GM19240 (cell line): ENCODE measurements at regions not wholly inside any gene's neighbourhood (a gene's known extent, or its start where the extent isn't known, plus 50 kb on each side); places are given as distances from the start of the nearest gene placed in this dataset.
"Not testable (repeated sequence)": the region's sequence is repeated elsewhere in the genome, so short reads cannot be mapped to it uniquely, and the experiment has no call there.

ENCODE experiments used
- DNase-seq: peaks from one replicate; pipeline ENCODE4 v3.0.0; 2011; ENCODE audit warnings: low spot score; ENCODE audit not compliant: insufficient read length

DNA sequence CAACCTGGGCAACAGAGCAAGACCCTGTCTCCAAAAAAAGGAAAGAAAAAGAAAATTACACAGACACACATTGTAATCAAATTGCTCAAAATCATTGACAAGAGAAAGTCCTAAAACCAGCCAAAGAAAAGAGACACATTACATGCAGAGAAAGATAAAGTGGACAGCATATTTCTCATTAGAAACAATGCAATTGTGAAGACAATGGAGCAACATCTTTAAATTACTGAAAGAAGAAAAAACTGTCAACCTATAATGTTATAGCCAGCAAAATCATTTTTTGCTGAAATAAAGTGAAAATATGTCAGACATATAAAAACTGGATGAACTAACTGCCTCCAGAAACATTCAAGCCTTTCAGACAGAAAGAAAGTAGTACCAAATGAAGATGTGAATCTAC, 120.6 kb downstream of the TMEM167A start:
- no peak for DNase-seq

DNA sequence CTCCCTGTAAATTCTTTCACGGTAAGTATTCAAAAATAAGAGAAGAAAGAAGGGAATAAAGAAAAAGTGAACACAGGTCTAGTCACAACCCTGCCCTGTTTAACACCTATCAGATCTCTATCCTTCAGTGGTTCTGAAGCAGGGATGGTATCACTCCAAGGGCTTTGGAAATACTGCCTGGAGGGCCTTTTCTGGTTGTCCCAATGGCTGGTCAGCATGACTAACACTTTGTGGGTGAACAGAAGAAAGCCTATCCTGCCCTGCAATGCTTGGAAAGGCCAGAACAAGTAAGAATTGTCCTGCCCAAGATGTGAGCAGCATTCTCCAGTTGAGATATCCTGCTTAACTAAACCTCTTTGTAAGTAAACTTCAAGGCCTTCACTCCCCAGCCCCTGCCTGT, 124.9 kb downstream of the TMEM167A start:
- no peak for DNase-seq

DNA sequence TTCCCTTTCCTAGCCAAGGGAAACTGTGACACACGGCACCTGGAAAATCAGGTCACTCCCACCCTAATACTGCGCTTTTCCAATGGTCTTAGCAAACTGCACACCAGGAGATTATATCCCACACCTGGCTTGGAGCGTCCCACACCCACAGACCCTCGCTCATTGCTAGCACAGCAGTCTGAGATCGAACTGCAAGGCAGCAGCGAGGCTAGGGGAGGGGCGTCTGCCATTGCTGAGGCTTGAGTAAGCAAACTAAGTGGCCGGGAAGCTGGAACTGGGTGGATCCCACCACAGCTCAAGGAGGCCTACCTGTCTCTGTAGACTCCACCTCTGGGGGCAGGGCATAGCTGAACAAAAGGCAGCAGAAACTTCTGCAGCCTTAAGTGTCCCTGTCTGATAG, 132.9 kb downstream of the TMEM167A start:
- not testable (repeated sequence) for DNase-seq

DNA sequence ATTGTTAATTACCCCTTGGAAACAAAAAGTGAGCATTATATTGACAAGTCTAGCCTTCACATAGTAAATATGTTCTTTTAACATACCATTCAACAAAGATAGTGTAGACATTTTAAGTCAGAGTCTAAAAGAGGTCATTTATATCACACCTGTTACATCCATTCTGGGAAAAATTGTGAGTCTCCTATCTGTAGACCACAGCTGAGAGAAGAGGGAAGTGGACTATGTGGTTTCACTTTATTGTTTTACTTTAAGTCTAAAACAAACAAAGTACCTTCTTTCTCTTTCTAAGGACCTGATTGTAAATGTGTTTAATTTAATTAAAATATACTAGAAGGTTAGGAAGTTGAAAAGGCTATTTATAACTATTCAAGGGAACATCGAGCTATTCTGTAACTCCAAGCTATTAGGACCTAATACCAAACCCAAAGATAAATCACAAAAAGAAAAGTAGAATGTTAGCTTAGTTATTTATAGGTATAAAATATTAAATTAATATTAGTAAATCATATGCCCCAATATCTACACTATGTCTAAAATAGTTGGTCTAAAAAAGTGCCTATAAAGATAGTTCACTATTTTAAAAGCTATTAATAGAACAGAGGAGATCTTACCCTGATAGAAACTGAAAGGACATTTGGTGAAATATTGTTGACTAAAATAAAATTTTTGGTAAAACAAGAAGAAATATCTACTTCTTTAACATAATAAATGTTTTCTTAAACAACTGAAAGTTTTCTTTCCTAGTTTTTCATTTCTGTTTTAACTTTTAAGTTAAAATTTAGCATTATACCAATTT, 134.9 kb downstream of the TMEM167A start:
- no peak for DNase-seq

DNA sequence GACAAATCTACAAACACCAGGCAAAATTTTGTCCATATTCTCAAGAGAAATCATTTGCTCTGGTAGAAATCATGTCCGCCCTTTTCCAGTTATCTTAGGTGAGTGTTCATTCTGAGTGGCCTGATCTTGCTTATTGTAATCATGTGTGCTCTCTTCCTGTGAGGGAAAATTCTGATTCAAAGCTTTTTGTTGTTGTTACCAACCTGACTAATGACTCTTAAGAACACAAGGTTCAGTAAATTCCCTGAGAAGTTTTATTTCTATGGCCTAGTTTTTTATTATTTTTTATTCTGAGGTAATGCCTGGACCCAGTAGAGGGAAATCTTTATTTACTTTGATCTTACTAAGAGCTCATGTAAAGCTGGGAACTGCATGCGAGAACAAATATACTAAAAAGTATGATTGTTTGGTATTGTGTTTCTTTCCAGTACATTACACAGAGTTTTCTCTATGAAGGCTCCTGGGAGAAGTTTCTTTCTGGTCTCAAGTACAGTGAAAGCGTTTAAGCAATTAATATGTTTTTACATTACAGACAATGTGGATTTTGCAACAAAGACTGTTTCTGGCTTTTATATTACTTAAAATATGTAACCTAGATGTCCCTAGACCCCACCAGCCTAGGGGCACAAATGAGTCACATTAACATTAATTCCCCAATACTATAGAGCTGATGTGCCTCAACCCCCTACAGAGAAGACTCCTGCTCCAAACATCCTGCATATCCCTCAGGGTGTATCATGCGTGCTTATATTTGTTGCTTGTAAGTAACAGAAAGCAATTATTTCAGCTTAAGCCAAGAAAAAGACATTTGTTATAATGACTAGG, 138.1 kb downstream of the TMEM167A start:
- DNase-seq: no peak

DNA sequence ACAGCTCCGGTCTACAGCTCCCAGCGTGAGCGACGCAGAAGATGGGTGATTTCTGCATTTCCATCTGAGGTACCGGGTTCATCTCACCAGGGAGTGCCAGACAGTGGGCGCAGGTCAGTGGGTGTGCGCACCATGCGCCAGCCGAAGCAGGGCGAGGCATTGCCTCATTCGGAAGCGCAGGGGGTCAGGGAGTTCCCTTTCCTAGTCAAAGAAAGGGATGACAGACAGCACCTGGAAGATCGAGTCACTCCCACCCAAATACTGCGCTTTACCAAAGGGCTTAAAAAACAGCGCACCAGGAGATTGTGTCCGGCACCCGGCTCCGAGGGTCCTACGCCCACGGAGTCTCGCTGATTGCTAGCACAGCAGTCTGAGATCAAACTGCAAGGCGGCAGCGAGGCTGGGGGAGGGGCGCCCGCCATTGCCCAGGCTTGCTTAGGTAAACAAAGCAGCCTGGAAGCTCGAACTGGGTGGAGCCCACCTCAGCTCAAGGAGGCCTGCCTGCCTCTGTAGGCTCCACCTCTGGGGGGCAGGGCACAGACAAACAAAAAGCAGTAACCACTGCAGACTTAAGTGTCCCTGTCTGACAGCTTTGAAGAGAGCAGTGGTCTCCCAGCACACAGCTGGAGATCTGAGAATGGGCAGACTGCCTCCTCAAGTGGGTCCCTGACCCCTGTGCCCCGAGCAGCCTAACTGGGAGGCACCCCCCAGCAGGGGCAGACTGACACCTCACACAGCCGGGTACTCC, 144.5 kb downstream of the TMEM167A start:
- not testable (repeated sequence) for DNase-seq

DNA sequence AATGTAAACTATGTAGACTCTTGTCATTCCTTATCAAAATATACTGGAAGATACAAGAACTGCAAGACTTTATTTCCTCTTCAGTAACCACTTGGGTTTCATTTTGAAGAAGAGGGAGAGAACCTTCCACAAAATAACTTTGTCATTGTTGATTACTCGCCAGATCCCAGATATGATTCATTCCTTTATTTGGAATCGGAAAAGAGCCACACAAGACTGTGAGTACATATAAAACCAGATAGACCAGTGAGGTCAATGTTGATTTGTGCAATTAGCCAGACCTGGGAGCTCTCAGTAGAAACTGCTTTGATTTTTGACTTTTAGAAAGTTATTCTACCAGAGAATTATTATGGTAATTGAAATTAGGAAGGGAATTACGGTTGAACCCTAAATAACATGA, 146.1 kb downstream of the TMEM167A start:
- no peak for DNase-seq

DNA sequence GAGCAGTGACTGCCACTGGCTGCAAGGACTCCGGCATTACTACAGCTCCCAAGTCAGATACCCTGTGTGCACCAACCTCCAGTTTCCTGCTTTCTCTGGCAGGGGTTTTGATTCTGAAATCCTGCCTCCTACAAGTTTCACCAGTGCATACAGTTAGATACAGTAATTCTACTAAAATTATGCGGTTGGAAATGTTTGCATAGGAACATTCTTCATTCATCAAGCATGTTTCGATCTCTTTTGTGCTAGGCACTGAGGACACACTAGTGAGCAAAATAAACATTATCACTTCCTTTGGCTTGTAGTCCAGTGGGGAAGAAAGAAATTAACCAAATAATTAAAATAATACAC, 152.2 kb downstream of the TMEM167A start:
- no peak for DNase-seq

DNA sequence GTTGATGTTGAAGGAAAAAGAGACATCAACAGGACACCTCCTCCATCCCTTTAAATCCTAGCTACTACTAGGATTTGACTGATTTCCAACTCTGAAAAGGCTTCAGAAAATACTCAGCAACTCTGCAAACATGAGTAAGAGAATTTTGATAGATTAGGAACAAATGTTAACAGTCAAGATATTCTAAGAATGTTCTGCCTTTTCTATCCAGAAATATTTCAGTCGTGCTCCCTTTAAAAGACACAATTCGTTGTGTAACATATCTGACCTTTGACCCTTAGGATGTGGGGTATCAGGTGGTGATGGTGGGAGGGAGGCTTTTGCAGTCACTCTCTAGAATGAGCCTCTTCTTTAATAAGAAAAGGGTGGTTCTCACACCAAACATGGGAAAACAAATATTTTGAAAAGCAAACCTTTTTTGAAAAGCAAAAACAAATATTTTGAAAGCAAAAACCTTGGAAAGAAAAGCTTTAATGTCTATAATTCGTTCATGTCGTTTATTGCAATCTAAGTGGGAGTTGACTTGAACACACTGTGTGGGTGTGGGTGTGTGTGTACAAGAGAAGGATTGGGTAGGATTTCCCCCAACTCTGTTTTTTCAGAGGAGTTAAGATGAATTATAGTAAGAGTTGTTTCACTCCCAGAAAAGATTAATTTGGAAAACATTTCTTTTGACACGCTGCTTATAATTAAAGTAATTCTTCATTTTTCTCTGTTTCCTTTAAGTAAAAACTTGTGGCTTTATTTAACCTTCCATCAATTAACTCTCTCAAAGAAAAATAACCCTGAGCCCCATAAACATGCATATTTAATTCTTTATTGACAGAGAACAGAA, 152.8 kb downstream of the TMEM167A start:
- DNase-seq: no peak

DNA sequence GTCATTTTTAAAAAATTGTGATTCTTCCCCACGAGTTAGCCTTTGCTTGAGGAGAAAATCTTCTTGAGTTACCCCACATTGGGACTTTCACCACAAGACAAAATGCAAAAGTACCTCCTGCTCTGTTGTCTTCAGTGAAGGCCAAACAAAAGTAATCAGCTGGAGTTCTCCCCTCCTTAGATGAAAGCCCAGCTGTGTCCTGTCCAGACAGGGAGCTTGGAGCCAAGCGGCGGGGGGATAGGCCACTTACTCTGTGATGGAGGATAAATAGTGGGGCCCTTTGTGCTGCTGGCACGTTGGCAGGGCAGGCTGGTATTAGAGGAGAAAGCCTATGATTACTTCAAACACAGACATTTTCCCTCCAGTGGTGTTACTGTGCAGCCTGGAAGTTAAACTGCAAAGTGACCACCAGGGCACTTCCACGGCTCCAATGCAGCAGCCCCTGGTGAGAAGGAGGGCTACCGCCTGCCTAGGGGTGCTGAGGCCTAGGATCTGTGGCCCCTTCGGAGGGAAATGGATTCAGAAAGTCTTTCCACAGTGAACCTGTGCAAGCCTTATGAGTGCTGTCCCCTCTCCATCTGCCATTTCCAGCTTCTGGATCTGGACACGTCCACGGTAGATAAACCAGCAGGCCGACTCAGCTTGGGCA, 155.0 kb downstream of the TMEM167A start:
- no peak for DNase-seq

DNA sequence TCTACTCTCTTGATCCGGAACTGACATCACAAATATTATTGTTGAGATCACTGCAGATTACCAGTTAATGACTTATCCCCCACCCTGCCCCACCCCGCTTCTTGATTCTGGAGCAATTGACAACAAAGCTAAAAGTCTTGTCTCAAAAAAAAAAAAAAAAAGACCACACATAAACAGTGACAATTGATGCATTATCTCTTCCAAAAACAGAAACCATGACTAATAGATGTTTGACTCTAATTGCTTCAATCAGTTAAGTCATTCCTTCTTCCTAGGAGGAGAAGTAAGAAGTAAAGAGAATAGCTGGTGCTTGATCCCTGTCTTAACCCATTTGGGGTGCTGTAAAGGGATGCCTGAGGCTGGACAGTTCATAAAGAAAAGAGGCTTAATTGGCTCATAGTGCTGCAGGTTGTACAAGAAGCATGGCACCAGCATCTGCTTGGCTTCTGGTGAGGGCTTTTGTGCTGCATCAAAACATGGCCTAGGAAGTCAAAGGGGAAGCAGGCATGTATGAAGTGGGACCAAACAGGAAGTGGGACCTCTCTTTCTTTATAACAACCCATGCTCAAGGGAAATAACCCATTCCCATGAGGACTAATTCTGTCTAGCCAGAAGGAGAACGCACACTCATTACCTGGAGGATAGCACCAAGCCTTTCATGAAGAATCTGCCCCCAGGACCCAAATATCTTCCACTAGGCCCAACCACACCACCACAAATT, 158.7 kb downstream of the TMEM167A start:
- no peak for DNase-seq

DNA sequence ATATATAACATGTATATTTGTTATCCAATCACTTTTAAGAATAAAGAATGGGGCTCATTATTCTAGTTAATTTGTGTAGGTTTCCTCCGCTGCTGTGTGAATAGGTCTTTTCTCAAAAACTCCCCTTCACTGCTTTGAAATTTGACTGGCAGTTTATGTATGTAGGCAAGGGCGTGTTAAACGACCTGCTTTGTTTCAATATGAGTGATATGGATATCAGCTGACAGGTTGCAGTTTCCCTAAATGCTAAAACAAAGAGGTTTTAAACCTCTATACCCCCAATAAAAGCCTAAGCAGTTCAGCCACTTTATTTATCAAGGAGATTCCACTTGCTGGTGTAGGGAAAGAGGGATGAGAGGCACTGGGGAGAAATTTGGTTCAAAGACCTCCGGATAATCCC, 159.6 kb downstream of the TMEM167A start:
- DNase-seq: peak; percentile 9

DNA sequence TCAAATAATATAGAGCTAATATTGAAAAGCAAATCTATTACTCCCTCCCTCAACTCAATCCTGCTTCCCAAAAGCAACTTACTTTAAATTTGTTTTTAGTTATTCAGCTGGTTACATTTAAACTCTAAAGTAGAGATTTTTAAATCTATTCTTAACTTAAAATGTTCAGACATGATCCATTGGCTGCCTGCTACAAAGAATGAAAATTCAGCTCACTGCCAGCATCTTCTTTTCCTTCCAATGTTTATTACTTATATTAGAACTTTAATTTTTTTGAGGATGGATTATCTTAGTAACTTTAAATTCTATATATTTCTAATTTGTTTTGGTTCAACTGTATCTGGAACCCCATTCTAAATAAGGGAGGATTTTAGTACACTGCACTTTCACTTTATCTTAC, 163.2 kb downstream of the TMEM167A start:
- no peak for DNase-seq

DNA sequence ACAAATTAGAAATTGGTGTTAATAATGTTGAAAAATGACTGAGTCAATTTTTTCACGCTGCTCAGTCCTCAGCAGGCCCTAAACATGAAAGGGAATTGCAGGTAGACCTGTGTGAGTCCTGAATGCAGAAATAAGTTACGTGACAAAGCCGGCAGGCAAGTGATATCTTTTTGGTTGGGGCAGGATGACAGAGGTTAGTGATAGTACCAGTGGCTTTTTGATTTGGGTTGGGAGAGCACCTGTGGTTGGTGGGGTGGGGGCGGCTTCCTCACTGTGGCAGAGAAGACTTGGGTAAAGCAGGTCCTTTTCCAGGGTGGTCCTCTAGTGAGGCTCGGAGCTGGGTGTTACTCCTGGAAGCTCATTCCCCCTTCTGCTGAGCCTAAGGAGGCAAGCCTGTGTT, 164.7 kb downstream of the TMEM167A start:
- no peak for DNase-seq

DNA sequence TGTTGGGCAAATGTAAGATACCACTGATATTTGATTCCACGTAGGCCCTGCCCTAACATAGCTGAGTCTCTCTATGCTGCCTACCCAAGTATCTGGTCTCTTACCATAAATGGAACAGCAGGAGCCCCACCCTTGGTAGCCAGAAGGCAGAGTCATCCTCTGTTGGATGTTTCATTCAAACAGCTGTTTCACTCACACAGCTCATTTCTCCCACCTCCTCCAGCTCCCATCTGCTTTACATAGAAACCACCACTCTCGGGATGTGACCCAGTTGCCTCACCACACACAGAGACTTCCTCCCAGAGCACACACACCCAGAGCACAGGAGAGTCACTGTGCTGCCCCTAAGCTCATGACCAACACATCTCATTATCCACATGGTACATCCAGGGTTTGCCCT, 165.3 kb downstream of the TMEM167A start:
- no peak for DNase-seq

DNA sequence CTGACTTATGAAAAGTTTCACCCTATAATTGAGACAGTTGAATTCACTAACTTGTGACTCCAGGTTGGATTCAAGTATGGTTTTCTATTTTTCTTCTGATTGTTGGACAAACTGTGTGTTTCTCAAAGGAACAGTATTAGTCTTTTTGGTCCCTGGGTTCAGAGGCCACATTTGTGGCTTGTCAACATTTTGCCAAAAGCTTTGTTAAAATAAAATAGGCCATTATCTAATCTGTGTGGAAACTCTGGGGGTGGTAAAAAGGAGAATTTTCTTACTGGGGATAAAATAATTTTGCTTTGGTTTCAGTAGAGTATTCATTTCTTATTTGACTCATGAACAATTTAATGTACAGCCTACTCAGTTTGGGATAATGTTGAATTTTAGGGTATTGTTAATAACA, 166.3 kb downstream of the TMEM167A start:
- no peak for DNase-seq

DNA sequence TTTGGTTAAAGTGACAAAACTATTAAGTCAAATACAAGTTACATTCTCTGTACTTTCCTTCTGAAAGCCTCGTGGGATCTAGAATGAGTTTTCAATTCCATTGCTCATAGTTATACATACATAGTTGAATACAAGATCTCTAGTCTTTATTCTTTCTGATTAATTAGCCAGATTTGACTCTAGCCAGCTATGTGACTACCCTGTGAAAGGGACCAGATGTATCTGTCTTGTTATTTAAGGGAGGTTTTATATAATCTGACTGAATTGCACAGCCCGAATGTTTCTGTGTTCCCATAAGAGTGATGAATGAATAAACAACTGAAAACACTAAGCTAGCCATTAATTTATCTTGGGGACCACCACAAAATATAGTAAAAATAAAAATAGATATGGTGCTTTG, 166.7 kb downstream of the TMEM167A start:
- DNase-seq: no peak

DNA sequence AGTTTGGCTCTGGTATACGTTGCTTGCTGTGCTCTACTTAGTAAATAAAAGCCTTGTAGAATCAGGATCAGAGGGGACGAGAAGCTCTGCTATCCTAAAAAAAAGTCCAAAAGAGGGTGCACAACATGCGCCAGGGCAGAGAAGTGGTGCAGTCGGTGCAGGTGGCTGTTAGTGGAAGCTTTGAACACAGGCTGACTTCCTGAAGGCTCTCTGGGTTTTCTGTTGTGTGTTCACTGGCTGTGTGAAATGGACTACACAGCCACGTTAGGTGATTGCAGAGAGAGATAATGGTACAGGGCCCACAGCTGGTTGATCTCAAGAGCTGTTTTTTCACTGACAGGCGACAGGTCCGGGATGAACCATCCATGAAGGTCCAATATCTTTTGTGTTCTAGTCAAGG, 167.4 kb downstream of the TMEM167A start:
- DNase-seq: no peak

DNA sequence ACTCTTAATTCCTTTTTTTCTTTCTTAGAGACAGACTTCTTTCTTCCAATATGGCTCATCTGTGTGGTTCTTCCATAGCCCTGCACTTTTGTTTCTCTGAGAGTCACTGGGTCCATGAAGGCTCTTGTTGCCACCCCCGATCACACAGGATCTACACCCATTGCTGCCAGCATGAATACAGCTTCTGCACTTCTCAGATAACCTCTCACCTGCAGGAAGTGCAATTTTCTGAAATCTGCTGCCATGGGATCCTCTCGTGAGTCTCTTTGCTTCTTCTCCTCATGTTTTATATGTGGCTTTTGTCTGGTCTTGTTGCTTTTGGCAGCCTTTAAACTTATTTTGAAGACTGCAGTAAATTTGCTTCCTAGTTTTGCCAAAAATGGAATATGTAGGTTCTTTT, 171.2 kb downstream of the TMEM167A start:
- no peak for DNase-seq

DNA sequence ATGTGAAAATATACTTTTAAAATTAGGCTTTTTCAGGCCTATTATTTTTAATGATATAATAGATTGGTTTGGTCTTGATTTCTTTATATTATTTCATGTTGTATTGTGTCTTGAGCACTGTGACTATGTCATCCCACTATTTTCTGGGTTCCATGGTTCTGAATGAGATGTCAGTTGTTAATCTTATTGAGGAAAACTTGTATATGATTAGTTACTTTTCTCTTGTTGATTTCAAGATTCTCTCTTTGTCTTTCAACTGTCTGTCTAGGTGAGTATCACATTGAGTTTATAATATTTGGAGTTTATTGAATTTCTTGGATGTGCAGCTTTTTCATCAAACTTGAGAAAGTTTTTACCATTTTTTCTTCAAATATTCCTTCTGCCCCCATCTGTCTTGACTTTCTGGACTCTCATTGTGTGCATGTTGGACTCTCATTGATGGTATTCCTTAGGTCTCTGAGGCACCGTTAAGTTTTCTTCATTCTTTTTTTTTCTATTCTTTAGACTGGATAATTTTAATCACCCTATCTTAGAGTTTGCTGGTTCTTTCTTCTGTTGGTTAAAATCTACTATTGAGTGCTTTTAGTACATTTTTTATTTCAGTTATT, 175.8 kb downstream of the TMEM167A start:
- no peak for DNase-seq
